HG03571 (cell line): ENCODE measurements at regions not wholly inside any gene's neighbourhood (a gene's known extent, or its start where the extent isn't known, plus 50 kb on each side); places are given as distances from the start of the nearest gene placed in this dataset.

Experiments used
- ATAC-seq: cut with Tn5 transposase; IDR thresholded peaks from one replicate; pipeline ENCODE4 v1.9.1; 2021; ENCODE audit not compliant: unreplicated experiment

GRCh38 chr9:86545090-86545489, 190.9 kb upstream of the TUT7 start:
- ATAC-seq: no peak

GRCh38 chr9:86541014-86541570, 186.9 kb upstream of the TUT7 start:
- no peak for ATAC-seq

- no peak for ATAC-seq
Observed at GRCh38 chr9:86535406-86535915, 181.3 kb upstream of the TUT7 start.

DNA sequence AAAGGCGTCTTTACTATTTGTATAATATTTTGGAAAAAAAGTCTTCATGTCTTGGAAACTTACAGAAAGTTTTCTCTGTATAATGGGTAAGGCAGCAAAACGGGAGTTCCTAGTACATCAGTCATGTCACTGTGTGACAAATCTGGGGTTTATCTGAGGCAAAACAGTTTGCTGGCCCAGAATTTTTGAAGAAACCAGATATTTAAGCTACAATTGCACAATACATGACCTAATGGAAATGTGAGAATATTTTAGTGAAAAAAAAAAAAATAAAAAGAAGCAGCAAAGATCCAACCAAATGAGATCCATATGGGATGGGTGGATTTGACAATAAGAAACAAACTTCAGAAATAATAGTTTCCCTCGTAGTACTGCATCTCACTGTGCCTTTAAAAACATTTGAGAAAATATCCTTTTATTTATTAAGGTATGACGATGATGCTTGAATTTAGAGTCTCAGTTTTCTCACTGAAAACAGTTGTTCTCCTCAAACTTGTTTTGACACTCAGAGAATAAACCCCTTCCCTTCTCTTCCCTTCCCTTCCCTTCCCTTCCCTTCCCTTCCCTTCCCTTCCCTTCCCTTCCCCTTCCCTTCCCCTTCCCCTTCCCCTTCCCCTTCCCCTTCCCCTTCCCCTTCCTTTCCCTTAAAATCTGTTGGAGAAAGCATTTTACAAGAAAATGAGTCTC, 180.5 kb upstream of the TUT7 start:
- no peak for ATAC-seq

DNA sequence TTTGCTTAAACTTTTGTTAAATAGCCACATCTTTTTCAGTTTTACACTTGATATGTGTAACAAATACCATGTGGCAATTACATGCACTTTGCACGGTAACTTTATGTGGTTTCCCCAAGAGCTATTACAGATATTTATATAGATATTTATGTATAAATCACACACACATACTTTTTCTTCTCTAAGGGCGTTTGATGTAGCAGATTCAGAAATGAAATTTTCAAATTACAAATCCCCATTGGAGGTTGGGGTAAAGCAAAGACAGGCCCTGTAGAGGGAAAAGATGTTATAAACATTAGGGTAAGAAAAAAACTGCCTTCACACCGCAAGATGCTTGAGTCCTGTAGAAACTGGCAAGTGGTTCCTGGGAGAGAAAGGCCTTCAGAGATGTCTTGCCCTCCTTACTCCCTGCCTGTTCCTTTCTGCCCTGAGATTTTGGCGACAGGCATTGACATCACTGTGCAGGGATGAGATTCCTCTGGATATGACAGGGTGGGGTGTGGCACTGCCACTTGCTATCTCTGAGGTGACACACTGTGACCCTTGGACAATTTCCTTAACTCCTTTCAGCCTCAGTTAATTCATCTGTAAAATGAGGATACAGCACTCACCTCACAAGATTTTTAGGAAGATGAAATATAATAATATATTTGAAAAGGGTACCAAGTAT, 177.9 kb upstream of the TUT7 start:
- no peak for ATAC-seq

- ATAC-seq: no peak
Observed at GRCh38 chr9:86531273-86531970, 177.2 kb upstream of the TUT7 start.

DNA sequence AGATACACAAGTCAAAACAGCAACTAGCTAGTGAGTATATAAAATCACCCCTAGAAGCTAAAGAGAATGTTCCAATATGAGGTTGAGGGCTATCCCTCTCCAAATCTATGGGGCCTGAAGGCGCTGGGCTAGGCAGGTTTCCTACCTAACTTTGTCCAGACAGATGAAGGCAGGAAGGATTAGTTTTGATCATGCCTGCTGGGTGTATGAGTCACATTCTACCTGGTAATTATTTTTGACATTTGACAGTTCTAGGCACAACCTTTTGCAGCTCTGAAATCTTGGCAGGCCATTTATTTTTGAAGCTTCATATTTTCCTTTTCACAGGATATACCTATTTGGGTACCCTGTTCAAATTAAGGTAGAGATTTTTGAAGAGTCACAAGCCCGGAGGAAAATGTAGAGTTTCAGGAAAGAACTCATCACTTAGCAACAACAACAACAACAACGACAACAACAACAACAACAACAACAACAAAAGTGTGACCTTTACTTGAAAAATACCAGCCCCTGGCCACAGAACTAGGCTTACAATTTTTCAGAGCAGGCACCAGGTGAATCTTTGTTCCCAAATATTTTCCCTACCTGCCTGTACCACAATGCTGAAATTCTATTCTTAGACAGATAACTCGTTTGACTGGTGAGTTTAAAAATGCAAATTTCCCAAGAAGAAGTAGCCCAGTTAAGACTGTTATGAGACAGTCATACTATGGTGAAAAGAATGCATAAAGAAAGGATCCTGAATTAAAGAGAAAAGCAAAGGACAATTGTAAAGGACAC, 175.5 kb upstream of the TUT7 start:
- ATAC-seq: no peak

DNA sequence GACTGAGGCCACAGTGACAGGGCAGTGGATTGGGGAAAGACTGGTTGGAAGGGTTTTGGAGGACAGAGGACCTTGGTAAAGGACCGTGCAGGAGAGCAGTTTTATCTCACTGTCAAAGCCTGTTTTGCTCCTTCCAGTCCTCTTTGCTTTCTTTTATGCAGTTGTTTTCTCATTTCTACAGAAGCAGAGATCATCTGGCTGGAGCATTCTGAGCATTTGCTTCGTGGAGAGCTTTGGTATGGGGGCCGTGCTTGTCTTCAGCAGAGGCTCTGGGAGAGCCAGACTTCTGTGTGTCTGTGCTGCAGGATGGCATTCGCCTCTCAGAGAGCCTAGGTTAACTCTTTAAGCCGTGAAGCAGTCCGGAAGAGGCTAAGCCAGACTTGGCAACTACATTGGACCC, 171.8 kb upstream of the TUT7 start:
- no peak for ATAC-seq

GRCh38 chr9:86525182-86525581, 171.0 kb upstream of the TUT7 start:
- ATAC-seq: no peak

DNA sequence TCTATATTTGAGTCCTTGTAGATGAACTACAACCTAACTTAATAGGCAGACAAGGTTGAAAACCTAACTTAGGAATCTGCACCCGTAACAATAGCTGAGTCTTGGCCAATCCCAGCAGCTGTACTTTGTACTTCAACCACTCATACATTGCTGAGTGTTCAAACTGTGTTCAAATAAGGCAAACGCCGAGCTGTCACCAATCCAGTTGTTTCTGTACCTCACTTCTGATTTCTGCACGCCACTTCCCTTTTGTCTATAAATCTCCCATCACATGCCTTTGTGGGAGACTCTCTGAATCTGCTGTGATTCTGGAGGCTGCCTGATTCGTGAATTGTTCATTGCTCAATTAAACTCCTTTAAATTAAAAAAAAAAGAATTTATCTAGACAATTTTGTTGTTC, 167.8 kb upstream of the TUT7 start:
- ATAC-seq: no peak

DNA sequence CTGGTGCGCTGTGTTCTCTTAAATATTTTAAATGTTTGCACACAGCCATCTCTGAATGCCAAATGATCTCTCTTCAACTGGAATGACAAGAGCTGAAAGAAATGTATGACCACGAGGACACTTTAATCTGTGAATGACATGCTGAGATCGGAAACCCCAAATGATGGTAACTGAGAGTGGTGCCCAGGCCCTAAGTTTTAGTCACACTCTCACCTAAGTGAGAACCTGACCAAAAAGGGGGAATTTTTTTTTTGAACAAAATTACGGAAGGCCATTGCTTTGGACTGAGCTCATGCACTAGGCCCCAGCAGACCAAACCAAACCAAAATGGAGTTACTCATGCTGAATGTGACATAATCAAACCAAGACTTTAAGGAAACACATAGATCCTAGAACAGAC, 167.1 kb upstream of the TUT7 start:
- ATAC-seq: no peak

DNA sequence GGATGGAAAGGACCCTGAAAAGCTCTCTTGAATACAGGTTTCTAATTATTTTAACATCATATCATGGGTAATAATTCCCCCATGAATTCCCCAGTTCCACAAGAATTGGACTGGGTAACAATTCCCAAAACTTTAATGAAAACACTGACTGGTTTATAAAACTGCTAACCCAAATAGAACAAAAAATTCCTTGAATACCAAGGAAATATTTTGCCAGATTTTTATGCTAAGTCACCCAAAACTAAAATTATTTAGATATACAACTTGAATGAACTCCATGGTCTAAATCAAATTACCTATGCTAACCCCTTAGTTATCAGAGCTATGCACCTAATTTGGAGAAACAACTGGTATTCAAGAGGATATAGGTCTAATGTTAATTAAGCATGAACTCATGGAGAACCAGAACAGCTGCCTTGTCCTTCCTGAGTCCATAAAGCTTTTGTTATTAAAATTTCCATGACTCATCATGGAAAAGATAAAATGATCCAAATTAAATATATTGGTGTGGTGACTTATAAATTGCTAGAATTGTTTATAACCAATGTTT, 164.9 kb upstream of the TUT7 start:
- ATAC-seq: no peak

- ATAC-seq: no peak
Observed at GRCh38 chr9:86517475-86517874, 163.3 kb upstream of the TUT7 start.

DNA sequence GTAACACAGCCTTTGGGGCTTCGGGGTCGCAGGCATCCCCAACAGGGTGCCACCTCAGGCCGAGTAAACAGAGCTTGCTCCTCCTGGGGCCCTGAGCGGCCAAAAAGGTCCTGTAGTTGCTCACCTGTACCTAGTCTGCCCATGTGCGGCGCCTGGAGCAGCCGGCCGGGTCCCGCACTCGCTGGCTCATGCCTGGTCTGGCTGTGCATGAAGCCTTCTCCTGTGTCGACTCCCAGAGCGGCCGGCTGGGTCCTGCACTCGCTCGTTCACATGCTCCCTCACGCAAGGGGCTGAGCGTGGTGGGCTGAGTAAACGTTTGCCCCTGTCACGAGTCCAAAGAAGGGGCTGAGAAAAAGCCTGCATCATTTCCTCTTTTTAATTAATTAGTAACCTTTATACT, 162.4 kb upstream of the TUT7 start:
- ATAC-seq: no peak

- ATAC-seq: no peak
Observed at GRCh38 chr9:86515221-86515620, 161.0 kb upstream of the TUT7 start.

DNA sequence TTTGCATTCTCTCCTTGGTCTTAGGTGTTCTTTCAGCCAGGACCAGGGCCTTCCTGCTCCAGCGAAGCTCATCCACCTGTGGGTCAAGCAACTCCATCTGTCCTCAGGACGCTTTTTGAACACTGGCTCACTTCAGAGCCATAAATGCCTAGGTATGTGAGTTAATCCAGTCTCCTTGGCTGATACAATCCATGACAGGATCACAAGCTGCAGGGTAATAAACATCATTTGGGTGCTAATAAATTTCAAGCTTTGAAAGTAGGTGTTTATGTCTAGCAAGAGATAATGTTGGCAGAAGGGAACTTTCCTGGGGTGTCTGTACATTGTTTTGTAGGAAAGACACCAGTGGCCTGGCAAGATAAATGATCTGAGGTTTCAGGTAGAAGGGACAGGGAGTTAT, 159.2 kb upstream of the TUT7 start:
- ATAC-seq: no peak

- ATAC-seq: no peak
Observed at GRCh38 chr9:86512929-86513328, 158.7 kb upstream of the TUT7 start.

DNA sequence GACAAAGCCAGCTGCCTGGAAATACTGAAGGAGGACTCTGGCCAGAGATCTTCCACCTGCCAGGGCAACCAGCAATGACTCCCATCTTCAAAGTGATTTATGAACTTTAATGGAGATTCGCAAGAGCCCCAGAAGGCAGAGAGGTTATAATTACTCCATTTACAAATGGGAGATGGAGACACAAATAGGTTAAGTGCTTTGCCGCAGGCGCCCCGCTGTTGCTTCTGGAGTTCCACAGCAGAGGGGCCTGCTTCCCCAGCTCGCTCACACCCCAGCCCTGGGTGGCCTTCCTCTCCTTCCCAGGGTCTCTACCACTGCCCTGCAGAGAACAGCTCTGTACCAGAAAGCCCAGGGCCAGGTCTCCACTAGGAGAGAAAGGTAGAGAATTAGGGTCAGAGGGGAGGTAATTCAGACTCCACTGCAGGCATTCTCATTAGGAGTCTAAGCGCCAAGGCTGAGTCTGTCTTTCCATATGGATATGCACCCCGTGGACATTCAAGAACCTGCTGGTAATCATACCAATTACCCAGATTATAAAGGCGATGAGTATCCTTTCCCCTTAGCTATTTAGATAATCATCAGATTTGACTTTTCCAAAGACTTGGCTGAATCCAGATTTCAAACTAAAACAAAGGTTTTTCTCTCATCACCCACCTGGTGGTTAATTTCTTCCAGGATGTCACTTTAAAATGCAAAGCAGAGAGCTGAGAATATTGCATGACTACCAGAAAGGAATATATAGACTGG, 157.6 kb upstream of the TUT7 start:
- no peak for ATAC-seq

GRCh38 chr9:86508208-86508903, 154.1 kb upstream of the TUT7 start:
- no peak for ATAC-seq
